Adrenal gland (tissue), 9 donors: ENCODE measurements at regions not wholly inside any gene's neighbourhood (a gene's known extent, or its start where the extent isn't known, plus 50 kb on each side); places are given as distances from the start of the nearest gene placed in this dataset.

Experiments used
- DNase-seq, 7 donors: peaks; one replicate each; pipeline ENCODE4 v3.0.0-alpha.2; 2019 to 2020
- H3K27ac ChIP-seq, 5 donors: fragments of 200-600 bp; sonication (generic) in 4 of 5; 1 replicate in 3 of 5; 2 replicates in 2 of 5; pipeline versions ENCODE4 v1.5.1 to v1.8.0; 2016 to 2020; ENCODE audit warnings: mild to moderate bottlenecking in 1 of 5
- H3K27me3 ChIP-seq: fragments of 200-600 bp; 2 replicates; pipeline ENCODE4 v1.8.0; 2021
- H3K36me3 ChIP-seq, 2 donors: fragments of 200-600 bp; replicated peaks in 1 of 2; 1 replicate in 1 of 2; 2 replicates in 1 of 2; pipeline versions ENCODE4 v1.5.1 to v1.8.0; 2018 to 2022
- H3K4me1 ChIP-seq, 2 donors: fragments of 200-600 bp; replicated peaks in 1 of 2; 1 replicate in 1 of 2; 2 replicates in 1 of 2; pipeline versions ENCODE4 v1.5.1 to v1.8.0; 2018 to 2021
- H3K4me3 ChIP-seq, 4 donors: fragments of 200-600 bp; sonication (generic) in 3 of 4; one replicate each; pipeline ENCODE4 v1.5.1; 2016 to 2018
- H3K9me3 ChIP-seq, 3 donors: fragments of 200-600 bp; sonication (generic) in 1 of 3; replicated peaks in 1 of 3; 1 replicate in 2 of 3; 2 replicates in 1 of 3; pipeline versions ENCODE4 v1.5.1 to v1.8.0; 2016 to 2021
- POLR2A ChIP-seq, 2 donors: fragments of 450-650 bp; IDR thresholded peaks; one replicate each; pipeline ENCODE4 v1.6.1; 2017; ENCODE audit warnings: antibody characterized with exemption in 2 of 2, mild to moderate bottlenecking in 2 of 2, moderate library complexity in 1 of 2
- WGBS, 4 donors: extraction: QIAGEN DNeasy Blood & Tissue Kit in 2 of 4; methylation state at CpG; one replicate each; pipeline versions ENCODE4 v1.1.5 to v1.1.7; 2013 to 2017; 5-methylcytosine and 5-hydroxymethylcytosine counted together
- intact Hi-C, 2 donors: fragments of 100-400 bp; cut with DNase I; formaldehyde crosslinking; loops; one replicate each; pipeline versions ENCODE4 v1.14.1 to v1.15.0; 2022 to 2023
- TF ChIP-seq, protein P1 (sequence below), 6 experiments: fragments of 450-650 bp in 4 of 6; fragments of 200-600 bp in 2 of 6; sonication (generic) in 1 of 6; IDR thresholded peaks; 1 replicate in 5 of 6; 2 replicates in 1 of 6; pipeline versions ENCODE4 v1.5.1 to v1.8.0; 2016 to 2021; ENCODE audit warnings: antibody characterized with exemption in 6 of 6, mild to moderate bottlenecking in 2 of 6, moderate library complexity in 1 of 6
- donor health status: healthy with polysubstance abuse.
- donor health status: Bipolar disorder and iron deficiency.
- donor health status: DM: yes; HTN: yes; CAD: no.
- donor health status: DM: no; HTN: no; CAD: no.
- donor health status: DM: no; HTN: no; CAD: no.

GRCh38 chr9:82242285-82242963 lies 253.9 kb downstream of the SPATA31D1 start:
- no peak for DNase-seq
- intact Hi-C loops: no loop called here

GRCh38 chr9:82247318-82247717 lies 258.7 kb downstream of the SPATA31D1 start:
- Histone ChIP-seq H3K27me3 (no peaks in the 10 kb centered on the region), H3K4me3 (no peak overlapping the region), H3K36me3 (no peaks in the 10 kb centered on the region), H3K4me1 (no peaks in the 10 kb centered on the region), H3K27ac (no peak overlapping the region), H3K9me3 (no peaks in the 10 kb centered on the region)
- peak in 4 of 7 donors; percentile 12 to 32 (median 28) for DNase-seq
- TF ChIP-seq, protein P1, sequence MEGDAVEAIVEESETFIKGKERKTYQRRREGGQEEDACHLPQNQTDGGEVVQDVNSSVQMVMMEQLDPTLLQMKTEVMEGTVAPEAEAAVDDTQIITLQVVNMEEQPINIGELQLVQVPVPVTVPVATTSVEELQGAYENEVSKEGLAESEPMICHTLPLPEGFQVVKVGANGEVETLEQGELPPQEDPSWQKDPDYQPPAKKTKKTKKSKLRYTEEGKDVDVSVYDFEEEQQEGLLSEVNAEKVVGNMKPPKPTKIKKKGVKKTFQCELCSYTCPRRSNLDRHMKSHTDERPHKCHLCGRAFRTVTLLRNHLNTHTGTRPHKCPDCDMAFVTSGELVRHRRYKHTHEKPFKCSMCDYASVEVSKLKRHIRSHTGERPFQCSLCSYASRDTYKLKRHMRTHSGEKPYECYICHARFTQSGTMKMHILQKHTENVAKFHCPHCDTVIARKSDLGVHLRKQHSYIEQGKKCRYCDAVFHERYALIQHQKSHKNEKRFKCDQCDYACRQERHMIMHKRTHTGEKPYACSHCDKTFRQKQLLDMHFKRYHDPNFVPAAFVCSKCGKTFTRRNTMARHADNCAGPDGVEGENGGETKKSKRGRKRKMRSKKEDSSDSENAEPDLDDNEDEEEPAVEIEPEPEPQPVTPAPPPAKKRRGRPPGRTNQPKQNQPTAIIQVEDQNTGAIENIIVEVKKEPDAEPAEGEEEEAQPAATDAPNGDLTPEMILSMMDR (IDR thresholded peaks at IDR 0.05): no peak
- no peak for TF ChIP-seq POLR2A (IDR thresholded peaks at IDR 0.05)
- intact Hi-C loops: no loop called here
- WGBS, 4 donors: 82 to 93% (median 91%) methylated on average over 1 of the region's 1 CpG

More at GRCh38 chr9:82242285-82242963, 253.9 kb downstream of the SPATA31D1 start:
- Histone ChIP-seq H3K27me3 (no peaks in the 10 kb centered on the region), H3K9me3 (peaks cover 0 to 4% (median 0%) of the 10 kb centered on the region in 3 donors), H3K4me3 (no peak overlapping the region), H3K4me1 (no peaks in the 10 kb centered on the region), H3K36me3 (no peaks in the 10 kb centered on the region), H3K27ac (no peak overlapping the region)
- TF ChIP-seq, protein P1 (IDR thresholded peaks at IDR 0.05): no peak
- WGBS, 4 donors: 67 to 74% (median 72%) methylated on average over 5 of the region's 5 CpGs

DNA sequence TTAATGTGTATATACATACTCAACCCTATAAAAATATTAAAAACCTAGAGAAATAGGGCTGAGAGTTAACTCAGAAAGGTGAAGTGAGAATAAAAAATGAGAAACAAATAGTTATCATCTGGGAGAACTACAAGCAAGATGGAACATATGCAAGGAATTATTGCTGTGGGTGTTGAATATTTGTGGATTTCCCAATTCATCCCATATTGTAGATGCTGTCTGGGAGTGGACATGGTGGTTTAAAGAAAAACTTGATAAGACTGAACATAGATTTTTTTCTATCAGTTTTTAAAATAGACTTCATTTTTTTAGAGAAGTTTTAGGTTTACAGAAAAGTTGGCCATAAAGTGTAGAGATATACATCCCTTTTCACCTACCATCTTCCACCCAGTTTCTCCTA lies 263.5 kb downstream of the SPATA31D1 start:
- no peaks in the 10 kb centered on the region for H3K4me1 ChIP-seq
- intact Hi-C loops: no loop called here

DNA sequence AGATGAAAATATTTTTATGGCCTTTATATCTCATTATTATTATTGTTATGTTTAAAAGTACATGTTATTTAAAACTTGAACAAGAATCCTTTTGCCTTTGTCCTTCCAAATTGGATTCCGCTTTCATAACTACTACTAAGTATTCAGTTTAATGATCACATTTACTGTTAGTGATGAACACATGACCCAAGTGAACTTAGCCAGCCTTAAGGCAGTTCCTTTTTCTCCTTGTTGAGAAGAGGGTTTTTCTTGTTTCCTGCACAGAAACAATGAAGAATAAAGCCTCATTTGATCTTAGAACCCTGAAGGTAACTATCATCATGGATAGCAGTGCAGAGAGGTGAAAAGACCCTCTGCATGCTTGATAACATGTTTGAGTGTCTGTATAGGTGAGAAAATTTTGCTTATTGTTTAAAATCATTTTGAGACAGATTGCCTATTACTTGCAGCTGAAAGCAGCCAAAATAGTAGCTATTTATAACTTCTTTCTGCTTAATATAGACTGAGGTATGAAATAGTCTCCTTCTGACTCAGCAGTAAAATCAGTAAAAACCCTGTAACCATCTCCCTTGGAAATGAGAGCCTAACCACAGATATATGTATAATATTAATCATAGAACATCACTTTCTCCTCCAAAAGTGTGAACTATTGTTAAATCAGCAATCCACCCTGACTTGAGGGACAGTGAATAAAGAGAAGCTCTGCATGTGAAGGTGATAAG lies 266.2 kb downstream of the SPATA31D1 start:
- intact Hi-C loops: no loop called here
- Histone ChIP-seq H3K27ac (no peak overlapping the region), H3K36me3 (no peaks in the 10 kb centered on the region), H3K4me3 (no peak overlapping the region), H3K27me3 (no peaks in the 10 kb centered on the region), H3K4me1 (no peaks in the 10 kb centered on the region), H3K9me3 (no peaks in the 10 kb centered on the region)
- DNase-seq: no peak
- TF ChIP-seq, protein P1 (IDR thresholded peaks at IDR 0.05): no peak
- TF ChIP-seq POLR2A (IDR thresholded peaks at IDR 0.05): no peak
- 85 to 94% (median 92%) methylated on average over 1 of the region's 1 CpG for WGBS, 4 donors

More for the DNA sequence above, 263.5 kb downstream of the SPATA31D1 start:
- Histone ChIP-seq H3K36me3 (no peaks in the 10 kb centered on the region), H3K27ac (no peak overlapping the region), H3K9me3 (no peaks in the 10 kb centered on the region), H3K27me3 (no peaks in the 10 kb centered on the region), H3K4me3 (no peak overlapping the region)
- no peak for DNase-seq
- TF ChIP-seq POLR2A (IDR thresholded peaks at IDR 0.05): no peak
- TF ChIP-seq, protein P1 (IDR thresholded peaks at IDR 0.05): no peak
